Cardiac muscle cell (in vitro differentiated cells and primary cell): ENCODE measurements at regions not wholly inside any gene's neighbourhood (a gene's known extent, or its start where the extent isn't known, plus 50 kb on each side); places are given as distances from the start of the nearest gene placed in this dataset.

Experiments used
- DNase-seq, 2 donors: peaks; one replicate each; pipeline versions ENCODE4 v3.0.0 to v3.0.0-alpha.2; 2010 to 2017; ENCODE audit warnings: low read depth in 1 of 2, low spot score in 1 of 2
- H3K27ac ChIP-seq: fragments of 200-600 bp; sonication (generic); 2 replicates; pipeline ENCODE4 v1.5.1; 2016
- H3K27me3 ChIP-seq: fragments of 200-600 bp; sonication (generic); 2 replicates; pipeline ENCODE4 v1.6.0; 2016; ENCODE audit warnings: control low read depth
- H3K36me3 ChIP-seq: fragments of 200-600 bp; sonication (generic); 2 replicates; pipeline ENCODE4 v1.5.1; 2016; ENCODE audit warnings: control low read depth
- H3K4me1 ChIP-seq: fragments of 200-600 bp; sonication (generic); 2 replicates; pipeline ENCODE4 v1.8.1; 2017; ENCODE audit warnings: low read depth, mild to moderate bottlenecking, mixed run types
- H3K4me3 ChIP-seq: fragments of 200-600 bp; sonication (generic); 2 replicates; pipeline ENCODE4 v1.5.1; 2016; ENCODE audit warnings: mild to moderate bottlenecking
- H3K9me3 ChIP-seq: fragments of 200-600 bp; sonication (generic); 2 replicates; pipeline ENCODE4 v1.5.1; 2017; ENCODE audit warnings: low read depth, mild to moderate bottlenecking, control low read depth
- CTCF ChIP-seq: IDR thresholded peaks from 2 replicates; pipeline ENCODE4 v1.5.1; 2012; ENCODE audit warnings: low read depth, mild to moderate bottlenecking, low read length

GRCh38 chr15:88394553-88395145 is 72.5 kb downstream of the MRPL46 start:
- no peak for DNase-seq
- H3K27ac ChIP-seq: no peak overlapping the region
- peaks cover 6% of the 10 kb centered on the region for H3K27me3 ChIP-seq

GRCh38 chr15:88393719-88394519 is 73.3 kb downstream of the MRPL46 start:
- no peaks in the 10 kb centered on the region for H3K4me1 ChIP-seq

More at GRCh38 chr15:88394553-88395145, 72.5 kb downstream of the MRPL46 start:
- H3K4me1 ChIP-seq: no peaks in the 10 kb centered on the region
- TF ChIP-seq CTCF: no peak
- H3K36me3 ChIP-seq: no peaks in the 10 kb centered on the region
- no peak overlapping the region for H3K4me3 ChIP-seq
- H3K9me3 ChIP-seq: no peaks in the 10 kb centered on the region

GRCh38 chr15:88391700-88392099 is 75.5 kb downstream of the MRPL46 start:
- TF ChIP-seq CTCF: no peak
- Histone ChIP-seq H3K4me1 (no peaks in the 10 kb centered on the region), H3K27ac (no peak overlapping the region), H3K4me3 (no peak overlapping the region), H3K9me3 (no peaks in the 10 kb centered on the region), H3K27me3 (peaks cover 6% of the 10 kb centered on the region), H3K36me3 (no peaks in the 10 kb centered on the region)
- DNase-seq: no peak

More at GRCh38 chr15:88393719-88394519, 73.3 kb downstream of the MRPL46 start:
- no peak for TF ChIP-seq CTCF
- Histone ChIP-seq H3K4me3 (no peak overlapping the region), H3K27me3 (peaks cover 6% of the 10 kb centered on the region), H3K36me3 (no peaks in the 10 kb centered on the region), H3K9me3 (no peaks in the 10 kb centered on the region), H3K27ac (no peak overlapping the region)
- DNase-seq: no peak

- TF ChIP-seq CTCF: no peak
- H3K9me3 ChIP-seq: no peaks in the 10 kb centered on the region
- H3K4me1 ChIP-seq: no peaks in the 10 kb centered on the region
- H3K27me3 ChIP-seq: peaks cover 6% of the 10 kb centered on the region
- no peak for DNase-seq
- H3K4me3 ChIP-seq: no peak overlapping the region
- no peak overlapping the region for H3K27ac ChIP-seq
- no peaks in the 10 kb centered on the region for H3K36me3 ChIP-seq
Measured at GRCh38 chr15:88391006-88391405, 76.2 kb downstream of the MRPL46 start.

- no peak for TF ChIP-seq CTCF
- H3K36me3 ChIP-seq: no peaks in the 10 kb centered on the region
- DNase-seq: no peak
- no peak overlapping the region for H3K4me3 ChIP-seq
- no peaks in the 10 kb centered on the region for H3K4me1 ChIP-seq
- no peak overlapping the region for H3K27ac ChIP-seq
- H3K27me3 ChIP-seq: peaks cover 6% of the 10 kb centered on the region
- H3K9me3 ChIP-seq: no peaks in the 10 kb centered on the region
Measured at GRCh38 chr15:88390164-88390901, 76.9 kb downstream of the MRPL46 start.
